Stimulated activated CD4-positive, alpha-beta T cell treated with anti-CD3 and anti-CD28 coated beads, Interleukin-15, amount 100 ng/mL, for 24 hours (primary cell): ENCODE measurements at regions not wholly inside any gene's neighbourhood (a gene's known extent, or its start where the extent isn't known, plus 50 kb on each side); places are given as distances from the start of the nearest gene placed in this dataset.
"Not testable (repeated sequence)": the region's sequence is repeated elsewhere in the genome, so short reads cannot be mapped to it uniquely, and the experiment has no call there.

Experiments
- DNase-seq: peaks from one replicate; pipeline ENCODE4 v3.0.0-alpha.2; 2020

GRCh38 chr12:28996688-28997087 lies 152.4 kb upstream of the FAR2 start:
- no peak for DNase-seq

- DNase-seq, result peak; percentile 9
Observed at GRCh38 chr12:28998662-28999120, 150.4 kb upstream of the FAR2 start.

GRCh38 chr12:29004066-29004935 lies 144.8 kb upstream of the FAR2 start:
- no peak for DNase-seq

- DNase-seq, result no peak
Observed at GRCh38 chr12:29004936-29005304, 144.2 kb upstream of the FAR2 start.

GRCh38 chr12:29008786-29009185 lies 140.3 kb upstream of the FAR2 start:
- DNase-seq, result no peak

- DNase-seq, result no peak
Observed at GRCh38 chr12:29012673-29013072, 136.4 kb upstream of the FAR2 start.

- not testable (repeated sequence) for DNase-seq
Observed at GRCh38 chr12:29017532-29017931, 131.5 kb upstream of the FAR2 start.

- no peak for DNase-seq
Observed at GRCh38 chr12:29023436-29024076, 125.5 kb upstream of the FAR2 start.

- DNase-seq, result no peak
Observed at GRCh38 chr12:29024117-29024516, 125.0 kb upstream of the FAR2 start.

GRCh38 chr12:29025937-29026336 lies 123.1 kb upstream of the FAR2 start:
- no peak for DNase-seq

GRCh38 chr12:29026419-29026818 lies 122.7 kb upstream of the FAR2 start:
- no peak for DNase-seq

- DNase-seq, result not testable (repeated sequence)
Observed at GRCh38 chr12:29029484-29029883, 119.6 kb upstream of the FAR2 start.

GRCh38 chr12:29030006-29030405 lies 119.1 kb upstream of the FAR2 start:
- DNase-seq, result no peak

GRCh38 chr12:29032446-29032845 lies 116.6 kb upstream of the FAR2 start:
- no peak for DNase-seq

- DNase-seq, result no peak
Observed at GRCh38 chr12:29033519-29033918, 115.6 kb upstream of the FAR2 start.

GRCh38 chr12:29035112-29035511 lies 114.0 kb upstream of the FAR2 start:
- DNase-seq, result no peak

- DNase-seq, result no peak
Observed at GRCh38 chr12:29039013-29039412, 110.1 kb upstream of the FAR2 start.

- no peak for DNase-seq
Observed at GRCh38 chr12:29041621-29042020, 107.5 kb upstream of the FAR2 start.

GRCh38 chr12:29043069-29043468 lies 106.0 kb upstream of the FAR2 start:
- no peak for DNase-seq

GRCh38 chr12:29044799-29045198 lies 104.3 kb upstream of the FAR2 start:
- no peak for DNase-seq

GRCh38 chr12:29048787-29049186 lies 100.3 kb upstream of the FAR2 start:
- peak; percentile 3 for DNase-seq

GRCh38 chr12:29050503-29050902 lies 98.6 kb upstream of the FAR2 start:
- DNase-seq, result no peak

- no peak for DNase-seq
Observed at GRCh38 chr12:29051221-29051620, 97.9 kb upstream of the FAR2 start.

GRCh38 chr12:29053567-29053966 lies 95.5 kb upstream of the FAR2 start:
- no peak for DNase-seq
